Brain pericyte (primary cell): ENCODE measurements at regions not wholly inside any gene's neighbourhood (a gene's known extent, or its start where the extent isn't known, plus 50 kb on each side); places are given as distances from the start of the nearest gene placed in this dataset.
"Not testable (repeated sequence)": the region's sequence is repeated elsewhere in the genome, so short reads cannot be mapped to it uniquely, and the experiment has no call there.

Experiments used
- DNase-seq: peaks from one replicate; pipeline ENCODE4 v3.0.0-alpha.2; 2012; ENCODE audit warnings: low read depth, low spot score

DNA sequence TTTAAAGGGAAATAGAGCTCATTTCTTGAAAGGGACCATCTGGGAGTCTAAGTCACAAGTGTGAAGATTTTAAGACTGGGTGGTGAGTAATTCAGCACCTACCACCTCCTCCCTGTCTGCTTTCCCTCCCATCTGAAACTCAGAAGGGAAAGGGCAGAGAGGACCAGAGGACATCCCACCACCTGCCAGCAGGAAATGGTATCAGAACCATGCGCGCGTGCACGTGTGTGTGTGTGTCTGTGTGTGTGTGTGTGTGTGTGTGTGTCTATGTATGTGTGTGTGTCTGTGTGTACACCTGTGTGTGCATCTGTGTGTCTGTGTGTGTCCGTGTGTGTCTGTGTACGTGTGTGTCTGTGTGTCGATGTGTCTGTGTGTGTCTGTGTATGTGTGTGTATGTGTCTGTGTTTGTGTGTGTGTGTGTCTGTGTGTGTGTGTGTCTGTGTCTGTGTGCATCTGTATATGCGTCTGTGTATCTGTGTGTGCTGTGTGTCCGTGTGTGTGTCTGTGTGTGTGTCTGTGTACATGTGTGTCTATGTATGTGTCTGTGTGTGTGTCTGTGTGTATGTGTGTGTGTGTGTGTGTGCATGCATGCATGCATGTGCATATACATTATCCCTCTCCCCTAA is 76.8 kb downstream of the ZFP36L2 start:
- no peak for DNase-seq

DNA sequence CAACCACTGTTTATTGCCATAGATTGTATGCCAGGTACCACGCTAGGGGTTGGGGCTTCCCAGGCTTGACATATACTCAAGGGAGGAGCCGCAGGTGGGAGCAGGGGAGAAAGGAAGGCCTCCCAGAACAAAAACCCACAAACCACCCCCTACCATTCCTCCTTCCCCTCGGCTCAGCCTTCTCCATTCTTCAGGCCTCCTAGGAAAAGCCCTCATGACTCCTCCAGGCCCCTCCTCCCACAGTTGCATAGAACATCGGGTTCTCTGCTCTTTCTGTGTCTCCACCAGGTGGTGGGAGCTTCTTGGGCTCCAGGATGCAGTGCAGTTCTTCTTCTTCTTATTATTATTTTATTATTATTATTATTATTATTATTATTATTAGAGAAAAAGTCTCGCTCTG is 80.3 kb downstream of the ZFP36L2 start:
- no peak for DNase-seq

DNA sequence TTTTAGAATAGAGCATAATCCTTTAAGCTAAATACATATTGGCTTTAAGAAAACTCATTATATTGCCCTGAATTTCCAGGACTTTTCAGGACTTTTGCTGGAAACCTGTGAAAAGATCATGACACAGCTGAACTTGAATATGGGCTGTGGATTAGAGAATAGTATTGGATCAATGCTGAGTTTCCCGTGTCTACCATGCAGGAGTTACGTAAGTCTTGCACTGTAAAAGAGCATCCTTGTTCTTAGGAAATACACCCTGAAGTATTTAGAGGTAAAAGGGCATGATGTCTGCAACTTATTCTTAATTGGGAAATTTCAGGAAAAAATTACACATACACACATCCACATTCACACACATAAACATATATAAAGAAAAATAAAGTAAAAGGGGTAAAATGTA is 82.1 kb downstream of the ZFP36L2 start:
- DNase-seq: no peak

DNA sequence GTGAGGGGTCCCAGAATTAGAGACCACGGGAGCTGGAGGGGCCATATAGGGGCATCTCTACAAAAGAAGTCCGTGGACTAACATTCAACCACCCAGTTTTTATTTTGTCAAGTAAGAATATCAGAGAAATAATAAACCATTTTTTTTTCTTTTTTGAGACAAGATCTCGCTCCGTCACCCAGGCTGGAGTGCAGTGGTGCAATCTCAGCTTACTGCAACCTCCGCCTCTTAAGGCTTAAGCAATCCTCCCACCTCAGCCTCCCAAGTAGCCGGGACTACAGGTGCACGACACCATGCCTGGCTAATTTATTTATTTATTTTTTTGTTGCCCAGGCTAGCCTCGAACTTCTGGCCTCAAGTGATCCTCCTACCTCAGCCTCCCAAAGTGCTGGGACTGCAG is 82.7 kb downstream of the ZFP36L2 start:
- DNase-seq: no peak

DNA sequence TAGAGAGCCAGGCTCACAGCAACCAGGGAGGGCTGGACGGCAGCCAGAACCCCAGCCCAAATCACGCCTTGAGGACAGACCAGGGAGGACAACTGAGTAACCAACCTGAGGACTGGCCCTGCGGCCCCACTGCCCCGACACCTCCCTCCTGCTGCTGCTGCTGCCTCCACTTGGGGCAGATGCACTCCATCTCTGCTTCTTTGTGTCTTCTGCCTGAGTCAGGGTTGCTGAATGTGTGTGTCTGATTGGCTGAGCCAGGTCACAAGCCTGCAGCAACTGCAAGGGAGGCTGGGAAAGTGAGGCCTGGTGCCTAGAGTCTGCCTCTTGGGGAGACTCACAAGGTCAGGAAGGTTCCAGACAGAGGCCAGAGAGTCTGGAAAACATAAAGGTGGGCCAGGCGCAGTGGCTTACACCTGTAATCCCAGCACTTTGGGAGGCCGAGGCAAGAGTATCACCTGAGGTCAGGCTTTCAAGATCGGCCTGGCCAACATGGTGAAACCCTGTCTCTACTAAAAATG is 83.4 kb downstream of the ZFP36L2 start:
- no peak for DNase-seq

DNA sequence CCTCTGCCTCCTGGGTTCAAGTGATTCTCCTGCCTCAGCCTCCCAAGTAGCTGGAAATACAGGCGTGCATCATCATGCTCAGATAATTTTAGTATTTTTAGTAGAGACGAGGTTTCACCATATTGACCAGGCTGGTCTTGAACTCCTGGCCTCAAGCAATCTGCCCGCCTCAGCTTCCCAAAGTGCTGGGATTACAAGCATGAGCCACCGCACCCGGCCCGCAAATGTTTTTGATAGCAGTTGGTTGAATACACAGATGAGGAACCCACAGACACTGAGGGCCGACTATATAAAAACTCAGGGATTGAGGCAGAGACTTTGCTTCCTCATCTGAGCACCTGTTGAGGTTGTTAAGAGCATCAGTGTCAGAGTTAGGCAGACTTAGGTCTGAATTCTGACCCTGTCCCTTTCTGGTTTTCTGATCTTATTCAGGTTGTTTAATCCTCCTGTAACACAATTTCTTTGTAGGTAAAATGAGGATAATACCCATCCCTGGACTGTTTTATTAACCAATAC is 84.7 kb downstream of the ZFP36L2 start:
- not testable (repeated sequence) for DNase-seq

DNA sequence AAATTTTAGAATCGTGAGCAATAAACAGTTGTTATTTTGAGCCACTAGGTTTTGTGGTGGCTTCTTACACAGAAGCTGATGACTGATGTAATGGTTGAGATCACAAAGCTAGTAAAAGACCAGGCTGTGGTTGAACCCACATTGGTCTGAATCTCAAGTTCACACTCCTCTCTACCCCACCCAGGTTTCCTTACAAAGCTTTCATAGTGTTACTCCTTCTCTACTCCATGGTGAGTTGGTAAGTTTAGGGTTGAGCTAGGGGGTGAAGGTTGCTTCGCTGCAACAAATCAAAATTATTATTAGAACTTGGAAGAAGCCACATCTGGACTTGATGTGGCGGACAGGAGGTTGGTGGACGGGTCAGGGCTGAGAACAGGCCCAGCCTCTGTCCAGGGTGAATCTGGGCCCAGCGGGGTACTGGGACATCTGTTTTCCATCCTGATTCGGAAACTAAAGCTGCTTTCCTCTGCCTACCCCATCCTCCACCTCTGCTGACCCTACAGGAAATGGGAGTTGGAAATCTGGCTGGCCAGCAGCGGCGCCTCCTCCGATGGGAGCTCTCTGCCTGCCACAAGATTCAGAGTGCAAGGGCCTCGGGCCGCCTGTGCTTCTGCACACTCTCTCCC is 86.3 kb downstream of the ZFP36L2 start:
- peak; percentile 83 for DNase-seq

DNA sequence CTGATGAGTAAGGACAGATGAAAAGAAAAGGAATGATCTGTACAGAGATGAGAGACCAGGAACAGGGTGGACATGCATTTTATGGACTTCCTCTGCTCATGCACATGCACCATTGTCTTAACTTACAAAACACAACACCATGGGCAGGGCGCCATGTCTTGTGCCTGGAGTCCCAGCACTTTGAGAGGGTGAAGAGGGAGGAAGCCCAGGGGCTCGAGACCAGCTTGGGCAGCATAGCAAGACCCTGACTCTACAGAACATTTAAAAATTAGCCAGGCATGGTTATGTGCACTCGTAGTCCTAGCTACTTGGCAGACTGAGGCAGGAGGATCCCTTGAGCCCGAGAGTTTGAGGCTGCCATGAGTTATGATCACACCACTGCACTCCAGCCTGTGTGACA is 86.9 kb downstream of the ZFP36L2 start:
- DNase-seq: no peak

DNA sequence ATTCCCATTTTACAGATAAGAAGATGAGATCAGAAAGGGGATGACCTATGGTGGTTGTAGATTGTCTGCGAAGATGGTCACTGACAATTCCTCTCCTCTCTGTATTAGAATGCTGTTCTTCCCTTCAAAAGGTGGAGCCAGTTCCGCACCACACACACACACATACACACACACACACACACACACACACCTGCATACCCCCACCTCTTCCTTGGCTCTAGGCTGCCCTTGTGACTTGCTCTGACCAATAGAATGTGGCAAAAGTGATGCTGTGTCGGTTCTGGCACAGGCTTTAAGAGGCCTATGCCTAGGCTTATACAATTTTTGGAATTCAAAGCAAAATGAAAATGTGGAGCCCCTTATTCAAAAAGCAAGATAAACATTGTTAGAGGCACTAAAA is 88.0 kb downstream of the ZFP36L2 start:
- DNase-seq: no peak

DNA sequence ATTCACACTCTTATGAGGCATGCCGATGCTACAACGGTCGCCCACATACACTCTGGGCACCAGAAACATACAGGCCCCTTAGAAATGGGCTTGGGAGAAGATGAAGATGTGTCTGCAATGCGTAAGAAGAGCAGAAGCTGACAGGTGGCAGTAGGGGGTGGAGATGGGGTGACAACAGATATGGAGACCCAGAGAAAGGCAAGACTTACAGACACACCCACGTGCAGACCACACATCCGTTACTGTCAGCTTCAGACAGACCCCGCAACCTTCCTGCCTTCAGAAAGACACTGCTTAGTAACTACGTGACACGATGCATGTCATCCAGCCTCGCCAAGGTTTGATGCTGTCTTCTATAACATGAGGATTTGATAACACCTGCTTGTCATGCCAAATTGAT is 89.5 kb downstream of the ZFP36L2 start:
- DNase-seq: no peak

DNA sequence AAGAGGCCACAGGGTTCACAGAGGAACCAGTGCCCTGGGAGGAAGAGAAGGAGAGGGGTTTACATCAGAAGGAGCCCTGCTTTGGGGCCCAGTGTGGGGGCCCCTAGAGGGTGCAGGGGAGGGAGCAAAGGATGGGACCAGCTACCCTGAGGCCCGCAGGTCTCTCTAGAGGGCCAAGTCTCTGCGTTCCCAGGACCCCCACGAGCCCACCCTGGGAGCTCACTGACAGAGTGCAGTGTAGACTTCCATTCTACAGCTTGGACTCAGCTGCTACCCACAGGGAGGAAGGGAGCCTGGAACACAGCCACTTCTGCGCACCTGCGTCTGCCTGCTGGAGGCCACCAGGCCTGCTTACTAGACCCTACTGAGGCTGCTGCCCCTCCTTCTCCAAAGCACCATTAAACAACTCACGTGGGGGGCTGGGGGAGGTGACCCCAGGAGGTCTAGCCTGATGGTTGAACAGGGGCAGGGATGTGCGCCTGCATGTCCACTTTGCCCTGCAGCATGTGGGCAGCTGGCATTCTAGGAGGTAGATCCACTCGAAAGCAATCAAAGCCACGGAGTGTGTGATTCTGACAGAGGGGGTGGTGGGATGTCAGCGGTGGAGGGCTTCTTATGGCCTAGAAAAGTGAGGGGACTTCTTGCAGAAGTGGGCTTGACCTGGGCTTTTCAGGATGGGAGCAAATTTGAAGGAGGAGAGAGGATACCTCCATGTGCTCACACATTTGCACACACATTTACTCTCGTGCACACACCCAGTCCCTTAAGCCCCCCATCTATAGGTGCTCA is 90.2 kb downstream of the ZFP36L2 start:
- DNase-seq: no peak

DNA sequence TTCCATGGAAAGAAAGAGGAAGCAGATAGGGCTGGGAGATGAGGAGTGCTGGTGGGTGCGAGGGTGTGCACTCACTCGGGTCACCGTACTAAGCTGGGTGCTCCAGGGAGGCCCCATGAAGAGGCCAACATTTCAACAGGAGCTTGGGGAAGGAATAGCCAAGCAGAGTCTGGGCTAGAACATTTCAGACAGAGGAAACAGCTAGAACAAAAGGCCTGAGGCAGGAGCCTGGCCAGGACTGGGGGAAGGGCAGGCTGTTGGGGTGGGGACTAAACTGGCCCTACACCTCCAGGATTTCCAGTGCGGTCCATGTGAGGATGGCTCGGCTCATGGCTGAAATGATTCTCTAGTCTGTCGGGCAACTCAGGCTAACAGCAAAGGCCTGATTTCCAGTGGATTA is 90.8 kb downstream of the ZFP36L2 start:
- DNase-seq: no peak

DNA sequence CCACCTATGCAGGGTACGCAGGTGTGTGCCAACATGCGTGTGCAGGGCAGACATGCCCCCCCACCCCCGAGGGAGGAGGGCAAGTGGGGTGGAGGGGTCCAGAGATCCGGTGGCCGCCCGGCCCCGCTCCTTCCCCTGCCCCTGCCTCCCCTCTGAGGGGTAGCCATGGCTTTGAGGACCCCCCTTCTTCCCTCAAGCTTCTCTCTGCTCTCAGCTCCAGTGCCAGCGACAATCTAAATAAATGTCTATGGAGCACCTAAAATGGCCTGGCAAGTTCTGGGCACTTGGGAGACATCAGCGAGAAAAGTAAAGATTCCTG is 91.9 kb downstream of the ZFP36L2 start:
- no peak for DNase-seq

DNA sequence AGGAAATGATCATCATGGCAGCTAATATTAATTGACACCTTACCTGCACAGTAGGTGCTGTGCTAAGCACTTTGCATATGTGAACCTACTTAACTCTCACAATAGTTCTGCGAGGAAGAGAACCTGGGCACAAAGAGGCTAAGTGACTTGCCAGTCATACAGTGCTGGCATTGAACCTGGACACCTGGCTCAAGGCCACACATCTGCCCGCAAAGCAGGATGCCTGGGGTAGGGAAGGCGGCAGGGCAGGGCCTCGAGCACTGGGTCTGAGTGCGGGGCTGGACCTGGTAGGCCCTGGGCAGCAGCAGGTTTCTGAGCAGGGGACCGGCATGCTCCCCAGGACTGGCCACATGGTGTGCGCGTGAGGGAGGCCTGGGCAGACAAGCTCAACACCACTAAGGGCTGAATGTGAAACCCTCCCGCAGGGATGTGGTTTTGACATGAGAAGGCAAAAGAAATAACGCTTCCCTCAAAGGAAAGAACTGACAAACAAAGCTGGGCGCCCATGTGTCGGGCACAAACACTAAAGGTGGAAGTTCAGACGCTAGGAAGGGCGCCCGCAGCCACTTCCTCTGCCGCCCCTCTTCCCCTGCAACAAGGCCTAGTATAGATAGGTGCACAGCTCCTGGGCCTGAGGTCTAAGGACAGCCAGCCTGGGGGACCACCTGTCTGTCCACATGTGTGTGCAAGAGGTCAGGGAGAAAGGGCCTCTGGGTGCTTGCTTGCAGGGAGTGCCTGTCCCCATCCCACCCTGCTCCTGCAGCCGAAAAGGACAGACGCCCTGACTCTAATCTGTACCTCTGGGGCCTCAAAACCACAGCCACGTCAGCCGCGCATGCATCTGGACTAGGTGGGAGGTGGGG is 92.5 kb downstream of the ZFP36L2 start:
- DNase-seq: no peak

DNA sequence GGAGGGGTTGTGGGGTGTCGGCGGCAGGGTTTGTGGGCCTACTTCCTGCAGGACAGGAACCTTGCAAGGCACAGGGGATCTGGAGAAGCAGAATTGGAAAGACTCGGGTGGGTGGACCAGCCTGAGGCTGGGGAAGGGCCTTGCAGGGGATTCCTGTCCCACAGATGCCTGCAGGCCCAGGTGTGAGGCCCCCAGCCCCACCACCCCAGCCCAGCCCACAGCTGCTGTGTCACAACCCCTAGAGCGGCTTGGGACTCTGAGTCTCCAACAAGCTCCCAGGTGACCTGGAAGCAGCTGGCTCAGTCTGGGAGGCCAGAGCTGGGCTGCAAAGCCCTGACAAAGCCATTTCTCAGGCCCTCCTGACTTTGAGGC is 93.1 kb downstream of the ZFP36L2 start:
- no peak for DNase-seq

DNA sequence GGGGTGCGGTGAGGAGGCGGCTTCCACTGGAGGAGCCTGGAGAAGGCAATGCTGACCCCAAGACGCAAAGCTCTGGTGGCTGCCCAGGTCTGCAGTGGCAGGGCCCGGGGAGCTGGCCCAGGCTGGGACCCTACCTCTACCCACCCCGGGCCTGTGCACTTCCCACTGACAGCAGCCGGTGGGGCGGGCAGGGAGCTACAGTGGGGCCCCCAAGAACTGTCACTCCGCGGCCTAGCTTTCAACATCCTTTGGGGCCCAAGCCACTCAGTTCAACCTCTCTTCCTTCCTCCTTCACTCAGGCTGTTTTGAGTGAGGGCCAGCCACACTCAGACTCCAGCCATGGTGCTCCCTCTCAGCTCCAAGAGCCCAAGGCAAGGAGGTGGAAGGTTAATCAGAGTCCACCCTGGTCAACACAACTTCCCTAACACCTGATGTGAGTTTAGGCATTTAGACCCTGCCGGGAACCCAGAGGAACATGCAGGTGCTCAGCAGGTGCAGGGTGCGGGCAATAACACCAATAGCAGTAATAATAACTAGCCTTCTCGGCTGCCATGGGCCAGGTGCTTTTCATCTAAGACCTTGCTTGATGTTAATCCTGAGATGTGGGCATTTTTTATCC is 93.6 kb downstream of the ZFP36L2 start:
- no peak for DNase-seq

DNA sequence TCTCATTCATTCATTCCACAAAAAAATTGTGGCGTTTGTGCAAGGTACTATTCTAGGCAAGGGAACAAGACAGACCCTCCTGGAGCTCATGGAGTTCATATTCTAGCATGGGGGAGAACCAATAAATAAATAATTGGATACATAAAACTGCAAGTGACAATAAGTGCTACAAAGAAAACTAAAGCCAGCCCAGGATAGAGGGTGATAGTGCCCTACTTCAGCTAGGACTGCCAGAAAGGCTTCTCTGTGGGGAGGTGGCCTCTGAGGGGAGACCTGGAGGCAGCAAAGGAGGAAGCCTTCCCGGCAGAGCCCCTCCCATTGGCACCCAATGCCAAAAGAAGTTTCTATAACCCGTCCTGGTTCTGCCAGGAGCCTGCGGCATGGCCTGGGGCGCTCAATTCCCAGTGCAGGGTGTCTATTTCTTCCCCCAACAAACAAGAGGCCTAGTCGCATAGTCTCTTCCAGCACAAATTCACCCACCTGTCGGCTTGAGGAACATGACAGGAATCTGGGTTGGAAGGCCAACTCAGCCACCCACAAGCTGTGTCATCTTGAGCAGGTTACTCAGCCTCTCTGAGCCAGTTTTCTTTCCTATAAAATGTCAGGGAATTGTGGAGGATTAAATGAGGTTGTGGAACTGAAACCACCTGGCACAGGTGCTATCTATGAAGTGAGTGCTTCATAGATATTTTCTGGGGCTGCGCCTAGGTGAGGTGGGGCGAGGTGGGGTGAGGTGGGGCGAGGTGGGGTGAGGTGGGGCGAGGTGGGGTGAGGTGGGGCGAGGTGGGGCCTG is 94.3 kb downstream of the ZFP36L2 start:
- no peak for DNase-seq

DNA sequence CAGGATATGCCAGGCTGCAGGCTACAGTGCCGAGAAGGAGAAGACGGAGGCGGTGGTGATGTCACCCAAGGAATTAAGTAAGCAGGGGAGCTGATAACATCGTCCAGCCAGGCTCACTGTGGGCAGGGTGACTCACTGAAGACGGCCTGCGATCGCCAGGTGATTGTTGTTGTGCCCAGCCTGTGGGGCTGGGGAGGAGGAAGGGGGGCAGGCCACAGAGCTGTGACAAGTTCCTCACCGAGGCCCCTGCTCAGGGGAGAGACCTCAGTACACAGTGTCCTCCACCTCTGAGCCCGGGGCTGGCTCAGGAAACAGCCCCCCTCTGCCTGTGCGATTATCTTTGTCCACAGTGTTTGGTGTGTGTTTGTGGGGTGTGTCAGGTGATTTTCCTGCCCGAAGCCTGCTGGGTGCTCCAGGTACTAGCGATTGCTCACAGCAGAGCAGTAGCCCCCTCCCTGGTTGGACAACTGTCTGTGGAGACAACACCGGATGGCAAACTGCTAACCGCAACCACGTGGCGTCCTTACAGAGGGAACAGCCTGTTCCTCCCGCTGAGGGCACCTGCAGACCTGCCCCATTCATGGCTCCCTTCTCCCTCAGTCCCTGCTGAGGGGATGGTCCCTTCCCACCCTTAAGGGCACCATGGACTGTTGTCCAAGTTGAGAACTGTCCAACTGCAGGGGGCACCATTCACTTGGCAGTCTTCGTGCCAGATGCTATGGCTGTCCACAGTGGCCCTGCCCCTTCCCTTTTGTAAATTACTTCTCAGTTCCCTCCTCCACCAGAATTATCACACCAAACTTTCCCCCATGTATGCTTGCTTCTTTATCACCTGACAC is 95.1 kb downstream of the ZFP36L2 start:
- DNase-seq: no peak

DNA sequence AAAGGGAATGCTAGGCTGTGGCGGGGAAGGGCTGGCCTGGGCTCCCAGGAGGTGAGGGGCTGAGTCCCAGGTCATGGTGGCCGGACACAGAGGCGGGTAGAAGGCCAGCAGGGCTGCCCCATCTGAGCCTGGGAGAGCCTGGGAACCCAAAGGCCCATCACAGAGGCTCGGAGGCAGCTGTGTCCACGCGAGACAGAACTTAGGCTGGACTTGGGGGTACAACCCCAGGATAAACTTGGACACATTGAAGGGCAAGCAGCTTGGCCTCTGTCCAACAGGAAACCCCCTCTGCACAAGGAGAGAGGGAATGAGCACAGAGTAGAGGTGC is 95.9 kb downstream of the ZFP36L2 start:
- no peak for DNase-seq
